ENCODE measurements at regions not wholly inside any gene's neighbourhood (a gene's known extent, or its start where the extent isn't known, plus 50 kb on each side); places are given as distances from the start of the nearest gene placed in this dataset.

GRCh38 chr16:64543031-64543430 lies 578.8 kb downstream of the CDH11 start:
- Histone ChIP-seq H3K9ac (ENCODE audit: control insufficient read depth, insufficient read depth, low read length) (no peak overlapping the region), H3K27me3 (replicated peaks in 1 of 2; ENCODE audit: control insufficient read depth in 2 of 2, insufficient read depth in 2 of 2, low read length in 1 of 2) (no peaks in the 10 kb centered on the region), H3K9me3 (replicated peaks; ENCODE audit: control insufficient read depth, insufficient read depth, low read length) (no peaks in the 10 kb centered on the region), H3K27ac (ENCODE audit: control insufficient read depth, insufficient read depth) (no peak overlapping the region), H3K79me2 (ENCODE audit: control insufficient read depth, insufficient read depth, low read length) (no peaks in the 10 kb centered on the region), H3K4me1 (ENCODE audit: control insufficient read depth, insufficient read depth, low read length) (no peaks in the 10 kb centered on the region), H3K4me2 (ENCODE audit: control insufficient read depth, insufficient read depth) (no peak overlapping the region), H3K36me3 (ENCODE audit: control insufficient read depth in 2 of 2, insufficient read depth in 2 of 2, low read length in 1 of 2) (no peaks in the 10 kb centered on the region), H4K20me1 (ENCODE audit: control insufficient read depth, insufficient read depth) (no peaks in the 10 kb centered on the region), H3K4me3 (no peak overlapping the region), H2AFZ (ENCODE audit: control insufficient read depth, low read depth, low read length) (no peak overlapping the region)
- CTCF ChIA-PET = no interaction called here
- SMC1A ChIA-PET (ENCODE audit: uncharacterized antibody, unreplicated experiment) = no interaction called here
- in situ Hi-C loops (cut with MboI) (no loop called here), intact Hi-C loops (cut with micrococcal nuclease; ENCODE audit: unreplicated experiment) (no loop called here)
- ATAC-seq (no peak), DNase-seq (ENCODE audit: low read depth, low spot score) (no peak), FAIRE-seq (no peak)
- no TSS peak for BruUV-seq (replicated peaks)
- RAD21 ChIA-PET (ENCODE audit: unreplicated experiment) = no interaction called here
- 13% methylated on average over 1 of the region's 1 CpG for WGBS (ENCODE audit: insufficient coverage, insufficient replicate concordance, low lambda C conversion rate, missing lambda C conversion rate)
- POLR2A ChIA-PET = no interaction called here
- no peak for TF ChIP-seq DPF2 (IDR thresholded peaks at IDR 0.05)
- TF ChIP-seq JUNB (IDR thresholded peaks at IDR 0.05) = no peak
- no peak for TF ChIP-seq NBN (IDR thresholded peaks at IDR 0.05)
- TF ChIP-seq TCF3 (IDR thresholded peaks at IDR 0.05; ENCODE audit: borderline replicate concordance, insufficient read depth, low read depth, low read length) = no peak
- TF ChIP-seq BHLHE40 (IDR thresholded peaks at IDR 0.05; ENCODE audit: borderline replicate concordance in 1 of 2, low read depth in 2 of 2, low read length in 1 of 2) = no peak
- no peak for TF ChIP-seq HDAC6 (IDR thresholded peaks at IDR 0.05; ENCODE audit: unreplicated experiment)
- no peak for TF ChIP-seq NKRF (conservative IDR thresholded peaks at IDR 0.05)
- no peak for TF ChIP-seq NR2F1 (conservative IDR thresholded peaks at IDR 0.05)
- no peak for TF ChIP-seq REST (IDR thresholded peaks at IDR 0.05; ENCODE audit: low read depth, low read length)
- no peak for TF ChIP-seq ZBED1 (IDR thresholded peaks at IDR 0.05; ENCODE audit: borderline replicate concordance)
- TF ChIP-seq, protein P1, sequence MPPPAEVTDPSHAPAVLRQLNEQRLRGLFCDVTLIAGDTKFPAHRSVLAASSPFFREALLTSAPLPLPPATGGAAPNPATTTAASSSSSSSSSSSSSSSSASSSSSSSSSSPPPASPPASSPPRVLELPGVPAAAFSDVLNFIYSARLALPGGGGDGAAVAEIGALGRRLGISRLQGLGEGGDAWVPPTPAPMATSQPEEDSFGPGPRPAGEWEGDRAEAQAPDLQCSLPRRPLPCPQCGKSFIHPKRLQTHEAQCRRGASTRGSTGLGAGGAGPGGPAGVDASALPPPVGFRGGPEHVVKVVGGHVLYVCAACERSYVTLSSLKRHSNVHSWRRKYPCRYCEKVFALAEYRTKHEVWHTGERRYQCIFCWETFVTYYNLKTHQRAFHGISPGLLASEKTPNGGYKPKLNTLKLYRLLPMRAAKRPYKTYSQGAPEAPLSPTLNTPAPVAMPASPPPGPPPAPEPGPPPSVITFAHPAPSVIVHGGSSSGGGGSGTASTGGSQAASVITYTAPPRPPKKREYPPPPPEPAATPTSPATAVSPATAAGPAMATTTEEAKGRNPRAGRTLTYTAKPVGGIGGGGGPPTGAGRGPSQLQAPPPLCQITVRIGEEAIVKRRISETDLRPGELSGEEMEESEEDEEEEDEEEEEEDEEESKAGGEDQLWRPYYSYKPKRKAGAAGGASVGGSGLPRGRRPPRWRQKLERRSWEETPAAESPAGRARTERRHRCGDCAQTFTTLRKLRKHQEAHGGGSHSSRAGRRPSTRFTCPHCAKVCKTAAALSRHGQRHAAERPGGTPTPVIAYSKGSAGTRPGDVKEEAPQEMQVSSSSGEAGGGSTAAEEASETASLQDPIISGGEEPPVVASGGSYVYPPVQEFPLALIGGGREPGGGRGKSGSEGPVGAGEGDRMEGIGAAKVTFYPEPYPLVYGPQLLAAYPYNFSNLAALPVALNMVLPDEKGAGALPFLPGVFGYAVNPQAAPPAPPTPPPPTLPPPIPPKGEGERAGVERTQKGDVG (CRISPR knock-in tag; IDR thresholded peaks at IDR 0.05) = no peak
- TF ChIP-seq PAX8 (IDR thresholded peaks at IDR 0.05) = no peak
- no peak for TF ChIP-seq BACH1 (IDR thresholded peaks at IDR 0.05; ENCODE audit: borderline replicate concordance)
- TF ChIP-seq, protein P2, sequence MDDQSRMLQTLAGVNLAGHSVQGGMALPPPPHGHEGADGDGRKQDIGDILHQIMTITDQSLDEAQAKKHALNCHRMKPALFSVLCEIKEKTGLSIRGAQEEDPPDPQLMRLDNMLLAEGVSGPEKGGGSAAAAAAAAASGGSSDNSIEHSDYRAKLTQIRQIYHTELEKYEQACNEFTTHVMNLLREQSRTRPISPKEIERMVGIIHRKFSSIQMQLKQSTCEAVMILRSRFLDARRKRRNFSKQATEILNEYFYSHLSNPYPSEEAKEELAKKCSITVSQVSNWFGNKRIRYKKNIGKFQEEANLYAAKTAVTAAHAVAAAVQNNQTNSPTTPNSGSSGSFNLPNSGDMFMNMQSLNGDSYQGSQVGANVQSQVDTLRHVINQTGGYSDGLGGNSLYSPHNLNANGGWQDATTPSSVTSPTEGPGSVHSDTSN (IDR thresholded peaks at IDR 0.05; ENCODE audit: insufficient replicate concordance, low read depth, low read length) = no peak
- no peak for TF ChIP-seq YBX1 (IDR thresholded peaks at IDR 0.05)
